Stomach smooth muscle (tissue), 2 donors: ENCODE measurements at regions not wholly inside any gene's neighbourhood (a gene's known extent, or its start where the extent isn't known, plus 50 kb on each side); places are given as distances from the start of the nearest gene placed in this dataset.

ENCODE experiments used
- H3K27ac ChIP-seq: one replicate; pipeline ENCODE4 v1.7.0; 2013; ENCODE audit warnings: mild to moderate bottlenecking, low read length, inconsistent platforms
- H3K27me3 ChIP-seq, 2 donors: one replicate each; pipeline ENCODE4 v1.7.0; 2013; ENCODE audit warnings: low read length in 2 of 2; ENCODE audit not compliant: insufficient read depth in 2 of 2, control insufficient read depth in 1 of 2
- H3K36me3 ChIP-seq, 2 donors: one replicate each; pipeline ENCODE4 v1.7.0; 2013; ENCODE audit warnings: low read length in 2 of 2; ENCODE audit not compliant: control insufficient read depth in 2 of 2, insufficient read depth in 2 of 2
- H3K4me1 ChIP-seq: one replicate; pipeline ENCODE4 v1.7.0; 2013; ENCODE audit warnings: low read length; ENCODE audit not compliant: control insufficient read depth, insufficient read depth
- H3K4me3 ChIP-seq, 2 donors: one replicate each; pipeline ENCODE4 v1.7.0; 2013; ENCODE audit warnings: low read length in 2 of 2
- H3K9ac ChIP-seq, 2 donors: one replicate each; pipeline ENCODE4 v1.7.0; 2013; ENCODE audit warnings: low read length in 2 of 2, mild to moderate bottlenecking in 1 of 2
- H3K9me3 ChIP-seq, 2 donors: one replicate each; pipeline ENCODE4 v1.7.0; 2013; ENCODE audit warnings: low read length in 2 of 2; ENCODE audit not compliant: control insufficient read depth in 2 of 2
- donor health status: healthy.
- donor health status: Pancreatic carcinoma.

DNA sequence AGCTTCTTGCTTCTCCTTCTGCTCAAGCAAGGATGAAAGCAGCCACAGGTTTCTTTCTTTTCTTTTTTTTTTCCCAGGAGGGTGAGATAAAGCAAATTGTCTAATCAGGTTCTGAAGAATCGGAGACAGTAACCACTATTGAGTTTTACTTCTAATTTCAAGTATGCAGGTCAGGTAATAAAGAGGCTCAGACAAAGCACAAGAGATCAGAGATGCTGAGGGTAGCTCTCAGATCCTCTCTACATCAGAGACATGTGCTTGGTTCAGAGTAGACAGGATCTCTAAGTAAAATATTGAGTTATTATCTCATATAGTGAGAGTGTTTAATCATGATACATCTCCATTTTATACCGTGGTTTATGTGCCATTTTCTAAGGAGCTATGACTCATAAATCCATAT lies 168.5 kb downstream of the NFKBIZ start:
- Histone ChIP-seq H3K27ac (no peak overlapping the region), H3K9ac (no peak overlapping the region), H3K9me3 (no peaks in the 10 kb centered on the region), H3K4me1 (no peaks in the 10 kb centered on the region), H3K27me3 (no peaks in the 10 kb centered on the region), H3K4me3 (no peak overlapping the region), H3K36me3 (no peaks in the 10 kb centered on the region)

DNA sequence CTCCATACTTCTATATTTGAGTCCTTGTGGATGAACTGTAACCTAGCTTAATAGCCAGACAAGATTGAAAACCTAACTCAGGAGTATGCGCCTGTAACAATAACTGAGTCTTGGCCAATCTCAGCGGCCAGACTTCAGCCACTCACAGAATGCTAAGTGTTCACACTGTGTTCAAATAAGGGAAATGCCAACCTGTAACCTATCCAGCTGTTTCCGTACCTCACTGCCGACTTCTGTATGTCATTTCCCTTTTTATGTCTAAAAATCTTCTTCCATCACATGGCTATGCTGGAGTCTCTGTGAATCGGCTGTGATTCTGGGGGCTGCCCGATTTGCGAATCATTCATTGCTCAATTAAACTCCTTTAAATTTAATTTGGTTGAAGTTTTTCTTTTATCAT lies 169.2 kb downstream of the NFKBIZ start:
- H3K4me1 ChIP-seq, result no peaks in the 10 kb centered on the region
- H3K9ac ChIP-seq, result no peak overlapping the region
- no peaks in the 10 kb centered on the region for H3K9me3 ChIP-seq
- no peaks in the 10 kb centered on the region for H3K36me3 ChIP-seq
- no peak overlapping the region for H3K27ac ChIP-seq
- no peak overlapping the region for H3K4me3 ChIP-seq
- H3K27me3 ChIP-seq, result no peaks in the 10 kb centered on the region

GRCh38 chr3:102020735-102021134 lies 171.4 kb downstream of the NFKBIZ start:
- no peak overlapping the region for H3K27ac ChIP-seq
- no peak overlapping the region for H3K4me3 ChIP-seq
- no peaks in the 10 kb centered on the region for H3K4me1 ChIP-seq
- no peaks in the 10 kb centered on the region for H3K27me3 ChIP-seq
- H3K36me3 ChIP-seq, result no peaks in the 10 kb centered on the region
- H3K9me3 ChIP-seq, result no peaks in the 10 kb centered on the region
- no peak overlapping the region for H3K9ac ChIP-seq

DNA sequence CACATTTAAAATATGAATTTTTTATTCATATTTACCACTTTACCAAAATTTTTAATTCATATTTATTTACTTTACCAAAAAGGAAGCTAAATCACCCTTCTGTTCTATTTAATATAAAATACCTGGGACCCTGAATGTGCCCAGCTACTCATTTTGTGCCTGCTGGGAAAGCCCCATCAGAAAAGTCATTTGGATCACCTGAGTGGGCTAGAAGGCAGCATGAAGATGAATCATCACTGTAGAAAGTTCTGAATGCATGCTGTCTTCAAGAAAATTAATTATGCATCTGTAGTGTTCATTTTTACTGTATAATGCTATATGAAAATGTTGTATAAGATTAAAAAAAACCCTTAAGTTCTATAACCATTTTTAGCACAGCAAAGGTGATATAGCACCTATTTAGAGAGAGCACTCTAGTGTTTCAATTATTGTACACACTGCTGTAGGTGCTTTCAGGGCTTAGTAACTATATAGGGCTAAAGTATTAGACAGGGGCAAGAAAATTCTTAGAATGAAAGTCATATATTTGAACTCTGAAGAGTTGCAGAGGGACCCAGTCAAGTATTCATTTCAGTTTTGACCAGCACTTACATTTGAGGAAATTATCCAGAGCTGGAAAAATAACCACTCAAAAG lies 175.1 kb downstream of the NFKBIZ start:
- no peaks in the 10 kb centered on the region for H3K4me1 ChIP-seq
- no peak overlapping the region for H3K4me3 ChIP-seq
- no peak overlapping the region for H3K27ac ChIP-seq
- H3K9ac ChIP-seq, result no peak overlapping the region
- H3K36me3 ChIP-seq, result no peaks in the 10 kb centered on the region
- H3K9me3 ChIP-seq, result no peaks in the 10 kb centered on the region
- no peaks in the 10 kb centered on the region for H3K27me3 ChIP-seq

- no peaks in the 10 kb centered on the region for H3K27me3 ChIP-seq
- H3K36me3 ChIP-seq, result no peaks in the 10 kb centered on the region
- no peaks in the 10 kb centered on the region for H3K4me1 ChIP-seq
- no peaks in the 10 kb centered on the region for H3K9me3 ChIP-seq
- H3K27ac ChIP-seq, result no peak overlapping the region
- H3K4me3 ChIP-seq, result no peak overlapping the region
- H3K9ac ChIP-seq, result no peak overlapping the region
Measured at GRCh38 chr3:102025606-102026270, 176.4 kb downstream of the NFKBIZ start.

- Histone ChIP-seq H3K36me3 (no peaks in the 10 kb centered on the region), H3K4me1 (no peaks in the 10 kb centered on the region), H3K27ac (no peak overlapping the region), H3K27me3 (no peaks in the 10 kb centered on the region), H3K9me3 (no peaks in the 10 kb centered on the region), H3K9ac (no peak overlapping the region), H3K4me3 (no peak overlapping the region)
Measured at GRCh38 chr3:102026656-102027055, 177.3 kb downstream of the NFKBIZ start.

DNA sequence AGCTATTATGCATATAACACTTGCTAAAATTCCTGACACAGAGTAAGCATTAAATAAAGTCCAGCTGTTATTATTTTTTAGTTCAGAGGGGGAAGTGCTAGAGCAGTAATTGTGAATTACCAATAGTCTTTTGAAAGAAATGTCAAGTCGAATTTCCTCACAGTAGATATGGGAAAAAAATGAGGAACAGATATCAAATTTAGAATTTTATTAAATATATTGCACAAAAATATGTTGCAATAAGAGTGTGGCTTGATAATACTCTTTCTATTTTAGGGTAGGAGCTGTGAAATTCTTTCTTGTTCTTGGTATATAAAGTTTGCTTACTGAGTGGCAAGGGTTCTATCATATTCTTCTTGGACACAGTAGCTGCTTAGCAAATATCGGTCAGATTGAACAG lies 181.3 kb downstream of the NFKBIZ start:
- no peaks in the 10 kb centered on the region for H3K9me3 ChIP-seq
- no peaks in the 10 kb centered on the region for H3K36me3 ChIP-seq
- H3K9ac ChIP-seq, result no peak overlapping the region
- no peak overlapping the region for H3K27ac ChIP-seq
- H3K4me3 ChIP-seq, result no peak overlapping the region
- H3K4me1 ChIP-seq, result no peaks in the 10 kb centered on the region
- H3K27me3 ChIP-seq, result no peaks in the 10 kb centered on the region

GRCh38 chr3:102031834-102032233 lies 182.5 kb downstream of the NFKBIZ start:
- H3K9ac ChIP-seq, result no peak overlapping the region
- no peaks in the 10 kb centered on the region for H3K9me3 ChIP-seq
- no peak overlapping the region for H3K4me3 ChIP-seq
- no peaks in the 10 kb centered on the region for H3K27me3 ChIP-seq
- no peaks in the 10 kb centered on the region for H3K4me1 ChIP-seq
- no peak overlapping the region for H3K27ac ChIP-seq
- no peaks in the 10 kb centered on the region for H3K36me3 ChIP-seq

DNA sequence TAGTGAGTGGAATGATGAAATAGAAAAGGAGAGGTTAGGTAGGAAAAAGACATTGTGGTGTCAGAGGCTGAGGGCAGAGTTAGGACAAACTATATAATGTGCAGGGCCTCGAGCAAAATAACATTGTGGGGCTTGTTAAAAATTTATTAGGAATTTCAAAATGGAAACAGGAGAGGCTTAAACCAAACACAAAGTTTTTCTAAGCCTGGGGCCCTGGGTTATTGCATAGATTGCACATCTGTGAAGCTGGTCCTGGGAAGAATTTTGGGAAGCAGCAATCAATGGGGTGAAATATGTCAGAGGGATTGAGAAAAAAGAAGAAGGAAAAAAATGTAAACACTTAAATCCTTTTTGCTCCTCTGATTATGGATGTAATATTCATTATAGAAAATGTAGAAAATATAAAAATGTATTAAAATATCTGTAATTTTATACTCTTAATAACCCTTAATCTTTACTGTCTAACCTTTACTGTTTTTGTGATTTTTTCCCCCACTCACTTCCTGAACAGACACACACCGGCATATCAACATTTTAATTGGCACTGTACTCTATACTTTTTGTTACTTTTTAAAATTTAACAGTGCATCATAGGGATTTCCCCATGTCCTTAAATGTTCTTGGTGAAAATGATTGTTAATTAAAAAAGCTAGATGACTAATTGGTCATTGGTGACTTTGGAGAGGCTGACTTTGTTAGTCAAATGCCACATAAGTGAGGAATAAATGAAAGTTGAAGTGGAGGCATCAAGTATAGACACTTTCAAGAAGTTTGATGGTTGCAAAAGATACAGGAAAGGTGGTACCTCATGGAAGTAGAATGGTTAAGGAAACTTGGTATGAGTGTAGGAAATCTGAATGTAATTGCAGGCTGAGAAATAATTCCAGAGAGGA lies 183.4 kb downstream of the NFKBIZ start:
- H3K36me3 ChIP-seq, result no peaks in the 10 kb centered on the region
- H3K9me3 ChIP-seq, result no peaks in the 10 kb centered on the region
- H3K9ac ChIP-seq, result no peak overlapping the region
- no peaks in the 10 kb centered on the region for H3K27me3 ChIP-seq
- H3K4me1 ChIP-seq, result no peaks in the 10 kb centered on the region
- no peak overlapping the region for H3K4me3 ChIP-seq
- no peak overlapping the region for H3K27ac ChIP-seq

- no peaks in the 10 kb centered on the region for H3K36me3 ChIP-seq
- H3K27me3 ChIP-seq, result no peaks in the 10 kb centered on the region
- H3K9ac ChIP-seq, result no peak overlapping the region
- peaks cover 4% of the 10 kb centered on the region for H3K4me1 ChIP-seq
- no peak overlapping the region for H3K4me3 ChIP-seq
- no peaks in the 10 kb centered on the region for H3K9me3 ChIP-seq
- H3K27ac ChIP-seq, result no peak overlapping the region
Measured at GRCh38 chr3:102034639-102035451, 185.5 kb downstream of the NFKBIZ start.
